ENCODE measurements at regions not wholly inside any gene's neighbourhood (a gene's known extent, or its start where the extent isn't known, plus 50 kb on each side); places are given as distances from the start of the nearest gene placed in this dataset.

DNA sequence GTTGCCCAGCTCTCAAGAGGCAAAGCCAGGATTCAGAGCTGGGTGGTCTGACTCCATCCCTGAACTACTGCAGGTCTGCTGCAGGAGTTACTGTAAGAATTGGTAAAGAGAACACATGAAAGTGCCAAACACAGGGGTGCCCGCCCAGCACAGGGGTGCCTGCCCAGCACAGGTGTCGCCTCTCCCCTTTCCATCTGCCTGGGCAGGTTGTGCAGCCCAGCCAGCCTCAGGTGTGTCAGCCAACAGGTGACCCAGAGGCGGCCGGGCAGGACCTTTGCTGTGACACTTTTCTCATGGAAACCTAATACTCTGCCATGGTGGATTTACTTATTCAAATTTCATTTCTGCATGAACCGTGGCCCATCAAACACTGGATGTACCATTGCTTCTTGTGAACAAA, 289.7 kb upstream of the IRX4 start:
- TF ChIP-seq, protein P1, sequence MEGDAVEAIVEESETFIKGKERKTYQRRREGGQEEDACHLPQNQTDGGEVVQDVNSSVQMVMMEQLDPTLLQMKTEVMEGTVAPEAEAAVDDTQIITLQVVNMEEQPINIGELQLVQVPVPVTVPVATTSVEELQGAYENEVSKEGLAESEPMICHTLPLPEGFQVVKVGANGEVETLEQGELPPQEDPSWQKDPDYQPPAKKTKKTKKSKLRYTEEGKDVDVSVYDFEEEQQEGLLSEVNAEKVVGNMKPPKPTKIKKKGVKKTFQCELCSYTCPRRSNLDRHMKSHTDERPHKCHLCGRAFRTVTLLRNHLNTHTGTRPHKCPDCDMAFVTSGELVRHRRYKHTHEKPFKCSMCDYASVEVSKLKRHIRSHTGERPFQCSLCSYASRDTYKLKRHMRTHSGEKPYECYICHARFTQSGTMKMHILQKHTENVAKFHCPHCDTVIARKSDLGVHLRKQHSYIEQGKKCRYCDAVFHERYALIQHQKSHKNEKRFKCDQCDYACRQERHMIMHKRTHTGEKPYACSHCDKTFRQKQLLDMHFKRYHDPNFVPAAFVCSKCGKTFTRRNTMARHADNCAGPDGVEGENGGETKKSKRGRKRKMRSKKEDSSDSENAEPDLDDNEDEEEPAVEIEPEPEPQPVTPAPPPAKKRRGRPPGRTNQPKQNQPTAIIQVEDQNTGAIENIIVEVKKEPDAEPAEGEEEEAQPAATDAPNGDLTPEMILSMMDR (IDR thresholded peaks at IDR 0.05 in 4 of 5, conservative IDR thresholded peaks at IDR 0.05 in 1 of 5) = no peak
- no peak for TF ChIP-seq POLR2A (IDR thresholded peaks at IDR 0.05)
